Caco-2 (cell line): ENCODE measurements at regions not wholly inside any gene's neighbourhood (a gene's known extent, or its start where the extent isn't known, plus 50 kb on each side); places are given as distances from the start of the nearest gene placed in this dataset.

Experiments
- BruUV-seq: library from RNA; stranded (reverse); fragments of 400-500 nt; replicated peaks from 2 replicates; lab custom pipeline; 2021; lab: Mats Ljungman, UMichigan
- CTCF ChIA-PET: fragments of 300-600 bp; sonication (Branson Sonifier 250); formaldehyde crosslinking; loops from one replicate; lab custom pipeline; 2022; ENCODE audit warnings: antibody characterized with exemption; lab: Charles Lee
- POLR2A ChIA-PET: fragments of 300-600 bp; sonication (Branson Sonifier 250); formaldehyde crosslinking; loops from one replicate; lab custom pipeline; 2022; ENCODE audit warnings: antibody characterized with exemption; lab: Charles Lee
- DNase-seq, 2 experiments: peaks; one replicate each; pipeline versions ENCODE4 v3.0.0 to v3.0.0-alpha.2; 2020 to 2022
- H3K27me3 ChIP-seq: replicated peaks from 2 replicates; pipeline ENCODE4 v1.6.0; 2011; ENCODE audit warnings: low read length; ENCODE audit not compliant: control insufficient read depth, insufficient read depth
- H3K36me3 ChIP-seq: 2 replicates; pipeline ENCODE4 v1.5.1; 2011; ENCODE audit warnings: low read length; ENCODE audit not compliant: control insufficient read depth, insufficient read depth
- H3K4me1 ChIP-seq: fragments of 250-450 bp; sonication (Bioruptor Pico); 2 replicates; pipeline ENCODE4 v1.5.1; 2020; ENCODE audit warnings: mild to moderate bottlenecking
- H3K4me3 ChIP-seq: 2 replicates; pipeline ENCODE4 v1.5.1; 2011; ENCODE audit warnings: low read depth, mild to moderate bottlenecking, control low read depth, low read length
- H3K9me3 ChIP-seq: fragments of 250-450 bp; sonication (Bioruptor Pico); 2 replicates; pipeline ENCODE4 v1.5.1; 2020; ENCODE audit warnings: mild to moderate bottlenecking, moderate library complexity
- H3K27ac Mint-ChIP-seq: one replicate; pipeline ENCODE4 v1.8.0; 2022; ENCODE audit warnings: mixed read lengths; ENCODE audit not compliant: unreplicated experiment
- H3K27me3 Mint-ChIP-seq: one replicate; pipeline ENCODE4 v1.8.0; 2022; ENCODE audit warnings: mixed read lengths; ENCODE audit not compliant: insufficient read depth, unreplicated experiment
- H3K36me3 Mint-ChIP-seq: one replicate; pipeline ENCODE4 v1.8.0; 2022; ENCODE audit warnings: mild to moderate bottlenecking, mixed read lengths; ENCODE audit not compliant: insufficient read depth, unreplicated experiment
- H3K4me1 Mint-ChIP-seq: one replicate; pipeline ENCODE4 v1.8.0; 2022; ENCODE audit warnings: low read depth, mixed read lengths; ENCODE audit not compliant: unreplicated experiment
- H3K4me3 Mint-ChIP-seq: one replicate; pipeline ENCODE4 v1.8.0; 2022; ENCODE audit warnings: mild to moderate bottlenecking, moderate library complexity, mixed read lengths; ENCODE audit not compliant: unreplicated experiment
- H3K9me3 Mint-ChIP-seq: one replicate; pipeline ENCODE4 v1.8.0; 2022; ENCODE audit warnings: mixed read lengths; ENCODE audit not compliant: unreplicated experiment
- CTCF ChIP-seq, 2 experiments: fragments of 200-600 bp in 1 of 2; IDR thresholded peaks; 1 replicate in 1 of 2; 2 replicates in 1 of 2; pipeline versions ENCODE4 v1.5.1 to v1.8.0; 2011 to 2022; ENCODE audit warnings: antibody characterized with exemption in 1 of 2, control low read depth in 1 of 2, inconsistent platforms in 1 of 2, low read depth in 1 of 2, low read length in 1 of 2, mild to moderate bottlenecking in 1 of 2, moderate library complexity in 1 of 2; ENCODE audit not compliant: insufficient read depth in 1 of 2, severe bottlenecking in 1 of 2, unreplicated experiment in 1 of 2
- intact Hi-C: fragments of 100-400 bp; cut with micrococcal nuclease; formaldehyde crosslinking; loops from one replicate; pipeline ENCODE4 v1.10.0; 2022; ENCODE audit not compliant: unreplicated experiment

- H3K4me1 Mint-ChIP-seq = no peaks in the 10 kb centered on the region
- H3K4me3 Mint-ChIP-seq = no peak overlapping the region
- H3K36me3 ChIP-seq = no peaks in the 10 kb centered on the region
- no peaks in the 10 kb centered on the region for H3K4me1 ChIP-seq
- H3K4me3 ChIP-seq = no peak overlapping the region
- H3K9me3 Mint-ChIP-seq = no peaks in the 10 kb centered on the region
- POLR2A ChIA-PET = no interaction called here
- H3K36me3 Mint-ChIP-seq = no peaks in the 10 kb centered on the region
- no TSS peak for BruUV-seq
- no peak overlapping the region for H3K27ac Mint-ChIP-seq
- no peaks in the 10 kb centered on the region for H3K27me3 ChIP-seq
- CTCF ChIA-PET = no interaction called here
- no peak for DNase-seq
- peaks cover 2% of the 10 kb centered on the region for H3K27me3 Mint-ChIP-seq
- no peak for TF ChIP-seq CTCF (IDR thresholded peaks at IDR 0.05; ENCODE audit: insufficient read depth in 1 of 2, low read depth in 1 of 2, low read length in 1 of 2, severe bottlenecking in 1 of 2, unreplicated experiment in 1 of 2)
- no peaks in the 10 kb centered on the region for H3K9me3 ChIP-seq
- intact Hi-C loops = no loop called here
These were observed 77.8 kb upstream of the SETBP1 start for GRCh38 chr18:44602845-44603244.

GRCh38 chr18:44609181-44609941 is 71.3 kb upstream of the SETBP1 start:
- H3K9me3 ChIP-seq = no peaks in the 10 kb centered on the region
- Mint-ChIP-seq H3K27me3 (peaks cover 2% of the 10 kb centered on the region), H3K9me3 (no peaks in the 10 kb centered on the region), H3K4me1 (no peaks in the 10 kb centered on the region), H3K36me3 (no peaks in the 10 kb centered on the region), H3K4me3 (no peak overlapping the region), H3K27ac (no peak overlapping the region)
- ChIA-PET POLR2A (no interaction called here), CTCF (no interaction called here)
- no peaks in the 10 kb centered on the region for H3K27me3 ChIP-seq
- H3K4me1 ChIP-seq = no peaks in the 10 kb centered on the region
- TF ChIP-seq CTCF (IDR thresholded peaks at IDR 0.05; ENCODE audit: insufficient read depth in 1 of 2, low read depth in 1 of 2, low read length in 1 of 2, severe bottlenecking in 1 of 2, unreplicated experiment in 1 of 2) = no peak
- DNase-seq = no peak
- intact Hi-C loops = no loop called here
- no peaks in the 10 kb centered on the region for H3K36me3 ChIP-seq
- BruUV-seq = no TSS peak
- H3K4me3 ChIP-seq = no peak overlapping the region

- H3K9me3 Mint-ChIP-seq = no peaks in the 10 kb centered on the region
- H3K4me3 Mint-ChIP-seq = no peak overlapping the region
- ChIA-PET POLR2A (no interaction called here), CTCF (no interaction called here)
- no peaks in the 10 kb centered on the region for H3K27me3 Mint-ChIP-seq
- H3K4me3 ChIP-seq = no peak overlapping the region
- no peaks in the 10 kb centered on the region for H3K27me3 ChIP-seq
- intact Hi-C loops = no loop called here
- no peak for TF ChIP-seq CTCF (IDR thresholded peaks at IDR 0.05; ENCODE audit: insufficient read depth in 1 of 2, low read depth in 1 of 2, low read length in 1 of 2, severe bottlenecking in 1 of 2, unreplicated experiment in 1 of 2)
- DNase-seq = no peak
- H3K4me1 ChIP-seq = no peaks in the 10 kb centered on the region
- H3K27ac Mint-ChIP-seq = no peak overlapping the region
- H3K36me3 ChIP-seq = no peaks in the 10 kb centered on the region
- no peaks in the 10 kb centered on the region for H3K4me1 Mint-ChIP-seq
- H3K36me3 Mint-ChIP-seq = no peaks in the 10 kb centered on the region
- no peaks in the 10 kb centered on the region for H3K9me3 ChIP-seq
- BruUV-seq = no TSS peak
These were observed 59.9 kb upstream of the SETBP1 start for GRCh38 chr18:44620812-44621211.
